Stimulated activated naive CD4-positive, alpha-beta T cell (primary cell): ENCODE measurements at regions not wholly inside any gene's neighbourhood (a gene's known extent, or its start where the extent isn't known, plus 50 kb on each side); places are given as distances from the start of the nearest gene placed in this dataset.

ENCODE experiments used
- DNase-seq, 6 experiments: peaks; one replicate each; lab custom pipeline; 2025; lab: John Stamatoyannopoulos, UW

DNA sequence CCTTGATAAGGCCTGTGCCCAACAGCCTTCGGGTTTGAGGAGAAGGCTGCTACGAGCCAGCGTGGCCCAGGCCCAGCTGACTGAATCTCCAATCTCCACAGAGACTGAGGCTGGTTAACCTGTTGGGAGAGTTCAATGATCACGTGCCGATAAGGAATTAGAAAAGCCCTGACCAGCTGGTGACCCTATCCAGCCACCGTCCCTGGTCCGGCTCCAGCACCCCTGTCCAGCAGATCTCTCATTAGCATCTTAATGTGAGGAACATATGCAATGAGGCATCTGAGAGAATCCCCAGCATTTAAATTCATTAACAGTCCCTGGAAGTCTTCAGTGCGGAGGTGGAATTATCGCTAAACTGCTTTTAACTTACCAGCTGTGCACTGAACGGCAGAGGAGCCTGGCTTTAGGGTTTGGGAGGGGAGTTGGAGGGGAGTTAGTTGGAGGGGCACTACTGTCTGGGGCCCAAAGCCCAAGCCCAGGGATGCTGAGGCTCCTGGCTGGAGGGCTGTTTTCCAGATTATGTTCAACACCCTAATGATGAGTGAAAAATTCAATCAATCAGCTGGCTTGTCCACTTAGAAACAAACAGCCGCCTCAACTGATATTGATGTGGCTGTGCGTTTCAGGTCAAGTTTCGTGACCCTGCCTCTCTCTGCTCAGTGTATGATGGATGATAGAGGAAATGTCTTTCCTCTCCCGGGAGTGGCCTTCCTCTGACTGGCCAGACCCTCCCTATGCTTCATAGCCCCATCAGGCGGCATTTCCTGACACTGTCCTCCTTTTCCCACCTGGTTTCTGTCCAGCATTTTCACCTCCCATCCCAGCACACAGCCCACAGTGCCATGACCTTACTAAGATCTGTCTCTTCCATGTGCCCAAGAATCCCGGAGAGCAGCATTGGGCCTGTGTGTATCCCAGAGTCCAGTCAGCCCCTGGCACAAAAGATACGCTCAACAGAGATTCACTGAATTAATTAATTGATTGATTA is 184.5 kb downstream of the CCT6B start:
- DNase-seq, result no peak

DNA sequence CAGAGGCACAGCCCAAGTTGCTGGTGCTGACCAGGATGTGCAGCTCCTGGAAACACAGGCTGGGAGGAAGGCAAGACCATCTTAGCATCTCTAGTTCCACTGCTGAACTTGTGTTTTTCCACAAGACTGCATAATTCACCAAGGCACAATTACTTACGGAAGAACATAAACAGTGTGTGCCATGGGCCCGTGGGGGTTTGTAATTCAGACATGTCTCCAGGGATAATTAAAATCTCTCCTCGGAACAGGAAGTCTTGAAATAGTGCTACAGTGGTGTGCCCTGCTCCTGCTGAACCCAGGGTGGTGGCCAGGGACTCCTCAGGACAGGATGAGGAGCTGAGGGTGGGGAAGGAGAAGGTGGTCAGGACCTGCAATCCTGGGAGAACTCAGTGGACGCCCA is 188.2 kb downstream of the CCT6B start:
- no peak for DNase-seq

DNA sequence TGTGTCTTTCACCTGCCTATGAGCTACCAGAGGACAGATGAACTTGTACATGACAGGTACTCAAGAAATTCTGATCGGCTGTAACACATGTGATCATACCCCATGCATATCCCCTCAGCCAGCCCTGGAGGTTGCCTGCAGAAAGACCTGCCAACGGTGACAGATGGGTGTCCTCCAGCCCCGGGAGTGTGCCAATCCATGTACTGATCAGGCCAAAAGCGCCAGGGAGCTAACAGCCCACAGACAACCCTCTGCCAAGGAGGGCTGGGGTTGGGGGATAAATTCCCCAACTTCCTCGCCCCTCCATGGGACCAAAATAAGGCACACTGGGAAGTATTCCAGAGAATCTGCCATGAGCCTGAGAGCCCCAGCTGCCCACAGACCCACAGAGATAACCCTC is 189.4 kb downstream of the CCT6B start:
- no peak for DNase-seq

DNA sequence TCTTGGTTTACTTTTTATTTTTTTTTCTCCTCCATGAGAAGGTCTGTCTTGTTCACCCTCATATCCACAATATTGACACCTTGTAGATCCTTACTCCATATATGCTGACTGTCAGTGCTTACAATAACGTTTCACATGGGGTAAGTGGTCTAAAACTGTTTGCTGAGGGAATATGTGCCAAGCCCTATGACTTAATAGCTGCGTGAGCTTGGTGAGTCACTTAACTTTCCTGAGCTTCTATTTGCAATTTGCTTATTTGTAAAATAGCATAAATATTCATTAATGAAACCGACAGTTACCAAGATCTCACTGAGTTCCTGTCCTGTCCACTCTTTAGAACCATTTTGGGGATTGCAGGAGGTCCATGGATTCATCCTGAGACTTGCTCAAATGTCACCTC is 190.7 kb downstream of the CCT6B start:
- no peak for DNase-seq

DNA sequence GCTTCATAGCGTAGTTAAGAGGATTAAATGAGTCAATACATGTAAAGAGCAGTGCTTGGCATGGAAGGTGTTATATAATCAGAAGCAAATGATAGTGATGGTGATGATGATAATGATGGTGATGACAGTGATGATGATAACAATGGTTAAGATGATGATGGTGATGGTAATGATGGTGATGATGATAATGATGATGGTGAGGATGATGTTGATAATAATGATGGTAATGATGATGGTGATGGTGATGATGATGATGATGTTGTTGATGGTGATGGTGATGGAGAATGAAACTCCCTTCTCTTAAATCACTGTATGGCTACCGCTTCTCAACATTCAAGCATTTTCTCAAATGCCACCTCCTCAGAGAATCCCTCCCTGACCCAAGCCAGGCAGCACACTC is 190.5 kb downstream of the TMEM132E start:
- DNase-seq, result no peak

DNA sequence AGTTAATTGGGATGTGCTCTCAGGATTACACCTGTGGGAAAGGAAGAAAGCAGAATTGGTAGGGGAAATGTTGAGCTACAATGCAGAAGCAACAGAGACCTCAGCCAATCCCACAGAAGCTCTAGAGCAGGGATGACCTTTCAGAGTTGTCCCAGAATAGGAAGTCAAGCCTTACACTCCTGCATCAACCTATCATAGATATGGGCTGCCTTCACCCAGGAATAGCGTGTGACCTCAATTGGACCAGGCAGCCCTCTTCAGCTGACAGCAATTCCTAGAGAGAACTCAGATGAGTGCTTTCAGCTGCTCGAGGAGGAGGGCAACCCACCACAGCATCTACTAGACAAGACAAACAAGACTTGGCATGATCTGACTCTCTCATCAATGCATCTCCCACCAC is 189.7 kb downstream of the TMEM132E start:
- DNase-seq, result no peak

DNA sequence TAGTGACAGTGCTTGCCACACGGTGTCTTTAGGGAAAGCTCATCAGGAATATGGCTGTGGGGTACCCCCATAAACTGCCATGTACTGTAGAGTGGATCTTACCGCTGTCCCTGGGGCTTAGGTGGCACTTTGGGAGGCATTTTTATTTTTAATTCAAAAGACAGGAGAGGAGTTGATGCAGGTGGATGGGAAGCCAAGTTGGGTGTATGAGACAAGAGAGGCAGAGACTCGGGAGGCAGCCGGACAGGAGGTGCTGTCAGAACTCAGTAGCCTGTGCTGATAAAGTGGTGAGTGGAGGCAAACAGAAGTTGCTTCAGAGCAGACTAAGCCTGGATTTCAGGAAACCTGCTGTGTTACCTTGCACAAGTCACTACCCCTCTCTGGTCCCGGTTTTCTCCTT is 185.9 kb downstream of the TMEM132E start:
- DNase-seq, result no peak

DNA sequence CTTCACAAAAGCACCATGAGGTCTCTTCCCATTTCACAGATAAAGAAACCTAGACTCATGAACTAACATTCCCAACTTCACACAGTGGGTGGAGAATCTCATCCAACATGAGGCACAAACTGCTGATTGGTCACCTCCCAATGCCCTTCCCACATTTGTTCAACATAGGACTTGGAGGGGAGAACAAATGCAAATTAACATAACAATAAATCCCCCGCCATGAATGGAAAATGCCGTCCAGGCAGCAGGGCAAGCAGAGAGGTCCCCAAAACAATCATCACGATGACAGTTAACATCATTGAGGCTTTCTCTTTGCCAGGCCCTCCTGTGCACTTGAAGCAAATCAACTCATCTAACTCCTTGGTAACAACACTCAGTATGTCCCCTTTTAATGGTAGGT is 185.3 kb downstream of the TMEM132E start:
- DNase-seq, result no peak

DNA sequence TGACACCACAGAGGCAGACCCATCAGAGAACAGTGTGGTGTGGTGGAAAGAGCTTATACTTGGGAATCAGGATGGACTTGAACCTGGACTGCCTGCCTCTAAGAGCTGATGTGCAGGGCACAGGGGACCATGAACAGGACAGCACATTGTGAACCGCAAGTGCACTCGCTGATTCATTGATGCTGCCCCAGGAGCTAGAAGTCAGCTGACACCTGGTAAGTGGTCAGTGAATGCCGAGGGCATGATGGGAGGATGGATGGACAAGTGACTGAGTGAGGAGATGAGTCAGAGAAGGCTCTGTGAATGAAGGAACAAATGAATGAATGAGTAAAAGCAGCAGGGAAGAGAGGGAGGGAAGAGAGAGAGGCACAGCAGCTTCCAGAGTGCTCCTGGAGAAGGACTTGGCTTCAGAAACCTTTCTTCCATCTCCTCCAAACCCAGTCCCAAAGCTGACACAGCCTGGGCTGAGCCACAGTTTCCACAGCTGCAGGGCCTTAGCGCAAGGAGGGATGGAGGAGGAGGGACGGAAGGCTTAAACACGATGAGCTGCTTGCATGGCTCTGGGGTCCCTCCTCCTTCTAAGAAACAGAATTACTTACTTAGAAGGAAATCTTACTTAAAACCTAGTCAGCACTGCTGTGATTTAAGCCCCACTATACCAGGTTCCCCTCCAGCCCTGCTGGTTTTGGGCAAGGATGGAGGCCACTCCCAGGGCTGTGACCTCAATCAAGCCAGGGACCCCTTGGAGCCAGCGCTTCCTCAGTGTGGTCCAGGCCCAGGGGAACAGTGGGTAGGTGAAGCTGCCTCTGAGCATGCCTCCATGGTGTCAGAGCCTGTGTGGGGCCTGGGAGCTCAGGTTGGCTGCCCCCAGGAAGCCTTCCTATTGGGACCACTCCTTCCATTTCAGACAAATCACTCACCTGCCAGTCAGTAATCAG is 184.6 kb downstream of the TMEM132E start:
- no peak for DNase-seq

DNA sequence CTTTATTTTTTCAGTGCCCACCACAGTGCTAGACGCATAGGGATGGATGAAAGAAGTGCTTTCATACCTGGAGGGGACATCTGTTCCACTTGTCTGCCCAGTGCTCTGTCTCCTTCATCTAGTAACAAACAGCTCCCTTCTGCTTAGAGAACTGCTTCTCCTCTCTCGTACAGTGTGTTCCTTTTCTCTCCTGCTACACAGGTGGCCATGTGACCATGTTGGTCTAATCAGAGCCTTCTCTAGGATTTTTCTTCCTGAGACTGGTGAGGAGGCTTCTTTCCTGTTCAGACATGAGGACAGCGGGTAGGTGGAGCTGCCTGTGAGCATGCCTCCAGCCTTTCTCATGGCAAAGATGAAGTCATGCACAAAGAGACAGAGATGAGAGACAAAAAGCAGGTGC is 182.7 kb downstream of the TMEM132E start:
- no peak for DNase-seq

DNA sequence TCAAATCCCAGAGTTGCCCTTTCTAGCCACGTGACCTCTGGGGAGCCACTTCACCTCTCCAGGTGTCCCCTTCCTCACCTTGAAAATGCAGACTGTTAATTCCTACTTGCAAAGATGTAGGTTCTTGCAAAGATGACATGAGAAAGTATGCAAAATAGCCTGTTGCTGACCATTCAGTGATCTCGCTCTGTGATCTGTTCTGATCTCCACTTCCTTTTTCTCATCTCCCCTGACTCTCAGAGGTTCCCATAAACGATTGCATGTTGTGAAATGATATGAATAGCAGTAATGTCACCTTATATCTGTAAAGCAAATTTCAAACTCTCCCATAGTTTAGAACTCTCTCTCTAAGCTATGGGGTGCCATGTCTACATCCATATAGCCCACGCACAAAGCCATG is 182.3 kb downstream of the TMEM132E start:
- no peak for DNase-seq

DNA sequence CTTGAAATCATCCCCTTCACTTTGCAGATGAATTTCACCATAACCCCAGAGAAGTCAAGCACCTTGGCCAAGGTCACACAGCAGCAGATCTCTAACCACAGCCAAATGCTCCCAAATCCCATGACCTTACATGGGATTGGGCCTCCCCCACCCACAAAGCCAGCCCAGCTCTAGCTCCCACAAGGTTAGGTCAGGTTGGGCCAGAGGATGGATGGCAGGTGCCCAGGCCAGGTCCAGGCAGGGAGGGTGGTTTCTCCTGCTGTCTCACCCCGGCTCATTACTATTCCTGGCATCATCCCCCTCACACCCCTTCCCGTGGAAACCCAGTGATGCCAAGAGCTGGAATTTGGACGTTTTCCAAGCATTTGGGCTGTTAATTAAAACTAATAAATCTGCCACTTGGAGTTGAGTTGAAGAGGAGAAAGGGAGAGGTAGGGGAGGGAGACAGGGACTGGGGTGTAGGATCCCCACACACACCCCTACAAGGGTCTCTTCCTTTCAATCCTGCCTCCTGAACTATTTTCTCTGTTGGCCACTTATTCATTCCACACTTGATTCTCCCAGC is 181.6 kb downstream of the TMEM132E start:
- no peak for DNase-seq

DNA sequence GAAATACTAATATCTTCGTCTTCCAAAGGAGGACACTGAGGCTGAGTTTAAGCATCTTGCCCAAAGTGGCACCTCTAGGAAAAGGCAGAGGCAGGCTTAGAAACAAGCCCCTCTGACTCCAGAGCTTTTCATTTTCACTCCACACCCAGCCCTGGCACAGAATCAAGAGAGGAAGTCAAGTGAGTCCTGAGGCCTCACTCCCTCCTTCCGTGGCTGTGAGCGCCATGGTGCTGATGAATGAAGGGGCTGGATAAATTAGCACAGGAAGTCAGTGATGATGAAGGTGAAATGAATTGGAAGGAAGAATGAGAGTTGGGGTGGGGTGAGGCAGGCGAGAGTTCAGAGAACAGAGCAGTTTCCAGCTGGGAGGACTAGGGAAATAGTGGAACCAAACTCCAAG is 179.3 kb downstream of the TMEM132E start:
- DNase-seq, result no peak

DNA sequence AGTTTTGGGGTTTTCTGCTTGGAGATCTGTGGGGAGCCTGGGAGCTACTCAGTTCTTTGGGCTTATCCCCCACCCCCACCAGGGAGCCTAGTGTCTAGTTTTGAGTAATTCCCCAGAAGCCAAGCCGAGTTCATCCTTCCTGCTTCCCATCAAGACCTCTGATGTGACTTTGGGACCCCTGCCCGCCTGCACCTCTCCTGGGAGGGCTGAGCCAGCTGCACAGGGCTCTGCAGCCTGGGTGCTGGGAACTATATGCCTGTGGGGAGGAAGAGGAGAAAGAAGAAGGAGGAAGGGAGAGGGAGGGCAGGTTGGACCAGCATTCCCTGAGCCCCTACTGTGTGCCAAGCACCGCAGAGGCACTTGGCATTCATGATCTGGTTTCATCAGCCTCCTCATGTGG is 178.9 kb downstream of the TMEM132E start:
- DNase-seq, result no peak

DNA sequence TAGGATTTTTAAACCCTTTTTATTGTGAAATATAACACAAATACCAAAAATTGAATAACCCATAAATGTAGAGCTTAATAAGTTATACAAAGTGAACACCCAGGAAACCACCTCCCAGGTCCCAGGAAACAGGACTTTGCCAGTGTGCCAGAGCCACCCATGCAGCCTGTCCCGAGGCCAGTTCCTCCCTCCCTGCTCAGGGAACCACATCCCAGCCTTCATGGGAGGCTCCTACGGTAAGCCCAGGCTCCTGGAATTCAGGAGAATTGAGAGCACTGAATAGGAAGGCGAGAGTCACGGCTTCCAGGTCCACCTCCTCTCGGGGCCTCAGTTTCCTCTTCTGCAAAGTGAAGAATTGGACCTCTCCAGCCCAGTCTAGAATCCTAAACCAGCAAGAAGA is 178.2 kb downstream of the TMEM132E start:
- DNase-seq, result no peak

DNA sequence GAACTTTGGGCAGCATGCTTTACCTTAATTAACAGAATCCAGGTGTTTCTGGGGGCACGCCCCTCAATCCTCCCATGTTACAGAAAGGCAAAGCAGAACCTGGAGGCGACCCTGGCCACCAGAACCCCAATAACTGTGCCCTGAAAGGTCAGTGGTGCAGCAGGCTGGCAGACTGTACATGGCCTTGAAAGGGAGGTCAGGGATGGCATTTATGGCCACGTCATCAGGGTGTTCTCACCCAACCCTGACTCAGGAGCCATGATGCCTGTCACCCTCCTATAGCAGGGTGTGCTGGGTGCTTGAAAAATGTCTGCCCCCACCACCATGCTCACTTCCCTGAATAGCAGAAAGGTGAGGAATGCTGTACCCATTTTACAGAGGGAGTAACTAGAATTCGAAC is 177.7 kb downstream of the TMEM132E start:
- DNase-seq, result no peak

DNA sequence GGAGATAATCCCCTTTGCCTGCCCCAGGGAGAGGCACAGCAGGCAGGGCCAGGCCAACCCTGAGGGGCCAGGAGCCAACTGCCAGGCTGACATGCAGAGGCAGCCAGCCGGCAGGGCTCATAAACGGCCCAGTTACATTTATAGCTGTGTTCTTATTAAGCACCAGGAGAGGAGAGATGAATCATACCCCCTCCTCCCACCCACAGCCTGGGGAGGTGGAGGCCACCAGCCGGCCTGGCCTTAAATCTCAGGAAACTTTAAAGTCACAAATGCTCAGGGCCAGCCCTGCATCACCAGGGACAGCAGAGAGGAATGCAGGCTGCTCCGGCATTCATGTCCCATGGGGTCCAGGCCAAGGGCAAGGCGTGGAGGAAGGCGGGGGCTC is 177.2 kb downstream of the TMEM132E start:
- no peak for DNase-seq

DNA sequence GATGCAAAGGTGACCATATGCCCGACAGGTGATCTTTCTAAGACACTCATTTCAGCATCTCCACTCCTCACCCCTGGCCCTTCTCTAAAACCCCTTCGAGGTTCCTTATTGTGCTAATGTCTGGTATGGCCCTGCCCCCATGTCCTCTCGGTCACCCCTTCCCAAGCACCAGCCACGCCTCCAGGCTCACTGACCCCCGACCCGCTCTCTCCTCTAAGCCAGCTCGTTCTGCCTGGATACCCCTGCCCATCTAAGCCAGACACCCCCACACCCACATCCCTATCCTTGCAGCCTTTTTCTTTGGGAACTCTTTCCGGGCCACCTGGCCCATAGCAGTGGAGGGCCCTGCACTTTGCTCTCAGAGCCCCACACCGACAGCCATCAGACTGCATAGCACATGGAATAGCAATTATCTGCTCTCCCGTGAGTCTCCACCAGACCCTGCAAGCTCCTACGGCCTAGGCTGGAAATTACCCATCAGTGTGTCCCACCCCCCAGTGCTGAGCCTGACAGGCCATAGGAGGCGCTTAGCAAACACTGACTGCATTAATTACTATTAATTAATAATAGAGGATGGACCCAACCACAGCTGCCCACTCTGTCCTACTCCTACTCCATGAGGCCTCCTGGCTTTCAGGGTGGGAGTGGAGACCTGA is 176.7 kb downstream of the TMEM132E start:
- DNase-seq, result no peak

DNA sequence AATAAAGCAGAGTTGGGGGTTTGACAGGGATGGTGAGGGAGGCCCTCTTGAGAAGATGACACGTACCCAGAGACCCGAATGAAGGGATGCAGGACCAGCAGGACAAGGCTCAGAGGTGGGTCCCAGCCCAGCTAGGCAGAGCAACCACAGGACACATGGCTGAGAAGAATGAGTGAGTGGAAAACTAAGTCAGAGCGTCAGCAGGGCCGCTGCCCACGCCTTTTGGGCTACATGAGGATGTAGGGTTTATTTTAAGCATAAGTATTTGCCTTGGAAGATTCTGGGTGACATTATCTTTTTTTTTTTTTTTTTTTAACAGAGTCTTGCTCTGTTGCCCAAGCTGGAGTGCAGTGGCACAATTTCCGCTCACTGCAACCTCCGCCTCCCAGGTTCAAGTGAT is 176.0 kb downstream of the TMEM132E start:
- DNase-seq, result no peak

DNA sequence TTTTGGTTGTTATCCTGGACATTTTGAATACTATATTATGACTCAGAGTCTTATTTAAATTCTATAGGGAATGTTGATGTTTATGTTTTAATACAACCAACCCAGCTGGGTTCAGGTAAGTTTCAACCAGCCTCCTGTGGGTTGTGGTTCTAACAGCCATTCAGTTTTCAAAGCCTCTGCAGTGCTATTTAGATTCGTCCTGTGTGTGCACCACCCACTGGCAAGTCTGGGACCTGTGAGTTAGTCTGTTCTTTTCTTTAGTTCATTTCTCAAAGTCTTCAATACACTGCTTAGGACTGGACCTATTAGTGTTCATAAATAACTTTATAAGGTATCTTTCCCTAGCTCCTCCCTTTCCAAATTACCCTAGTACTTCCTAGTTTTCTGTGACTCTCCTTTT is 170.6 kb downstream of the TMEM132E start:
- no peak for DNase-seq

DNA sequence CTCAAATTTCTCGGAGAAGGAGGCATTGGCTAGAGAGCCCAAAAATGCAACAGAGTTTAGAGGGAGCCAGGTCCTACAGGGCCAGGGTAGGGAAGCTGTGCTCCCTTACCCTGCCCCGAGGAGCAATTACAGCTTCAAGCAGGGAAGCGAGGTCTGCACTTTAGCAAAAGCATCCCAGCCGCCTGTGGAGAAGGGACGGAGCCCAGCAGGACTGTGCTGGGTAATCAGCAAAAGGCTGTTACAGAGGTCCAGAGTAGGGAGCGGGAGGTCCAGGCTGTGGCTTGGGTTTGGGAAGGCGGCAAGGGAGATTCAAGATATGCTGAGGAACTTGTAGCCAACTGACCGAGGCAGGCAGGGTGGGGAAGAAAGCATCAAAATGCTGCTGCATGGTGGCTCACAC is 162.6 kb downstream of the TMEM132E start:
- no peak for DNase-seq
